ENCODE measurements at regions not wholly inside any gene's neighbourhood (a gene's known extent, or its start where the extent isn't known, plus 50 kb on each side); places are given as distances from the start of the nearest gene placed in this dataset.

DNA sequence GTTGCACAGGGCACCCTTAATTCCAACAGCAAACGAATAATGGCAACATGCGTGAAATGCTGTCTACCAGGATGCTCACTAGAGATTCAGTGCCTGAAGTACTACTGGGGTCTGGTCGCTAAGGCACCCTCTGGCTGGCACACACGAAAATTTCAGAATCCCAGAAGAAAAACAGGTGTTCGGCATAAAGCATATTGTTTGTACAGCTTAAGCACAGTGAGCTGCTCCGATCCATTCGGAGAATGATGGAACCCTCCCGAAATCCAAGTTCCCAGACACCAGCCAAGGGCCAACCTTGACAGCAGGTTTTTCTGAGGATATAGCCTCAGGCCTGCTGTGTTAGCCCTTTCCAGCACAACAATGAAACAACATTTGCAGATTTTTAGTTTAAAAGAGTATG is 61.4 kb upstream of the ALDH1B1 start:
- no peaks in the 10 kb centered on the region for H3K79me1 ChIP-seq (ENCODE audit: insufficient read depth, low read depth, low read length, poor library complexity, severe bottlenecking)
- H3K14ac ChIP-seq (ENCODE audit: insufficient read depth, low read length): no peak overlapping the region
- no peak overlapping the region for H2BK15ac ChIP-seq (ENCODE audit: low read depth, low read length)
- no peak for DNase-seq
- H4K91ac ChIP-seq (ENCODE audit: insufficient read length, low read depth, low read length): no peak overlapping the region
- H2BK20ac ChIP-seq (ENCODE audit: low read depth, low read length, poor library complexity, severe bottlenecking): no peak overlapping the region
- H4K8ac ChIP-seq (replicated peaks; ENCODE audit: insufficient read length, low read depth, low read length): no peak overlapping the region
- H2AK5ac ChIP-seq (ENCODE audit: insufficient read length, low read length): no peak overlapping the region
- Mint-ChIP-seq H3K36me3 (ENCODE audit: insufficient read depth in 1 of 3, low read depth in 3 of 3) (no peaks in the 10 kb centered on the region), H3K27me3 (ENCODE audit: low read depth) (peaks cover 17% of the 10 kb centered on the region), H3K4me1 (peaks cover 17 to 38% of the 10 kb centered on the region in 2 experiments), H3K27ac (no peak overlapping the region), H3K9me3 (no peaks in the 10 kb centered on the region; a peak in 2 of 5 replicates), H3K4me3 (no peak overlapping the region)
- TF ChIP-seq, protein P1, sequence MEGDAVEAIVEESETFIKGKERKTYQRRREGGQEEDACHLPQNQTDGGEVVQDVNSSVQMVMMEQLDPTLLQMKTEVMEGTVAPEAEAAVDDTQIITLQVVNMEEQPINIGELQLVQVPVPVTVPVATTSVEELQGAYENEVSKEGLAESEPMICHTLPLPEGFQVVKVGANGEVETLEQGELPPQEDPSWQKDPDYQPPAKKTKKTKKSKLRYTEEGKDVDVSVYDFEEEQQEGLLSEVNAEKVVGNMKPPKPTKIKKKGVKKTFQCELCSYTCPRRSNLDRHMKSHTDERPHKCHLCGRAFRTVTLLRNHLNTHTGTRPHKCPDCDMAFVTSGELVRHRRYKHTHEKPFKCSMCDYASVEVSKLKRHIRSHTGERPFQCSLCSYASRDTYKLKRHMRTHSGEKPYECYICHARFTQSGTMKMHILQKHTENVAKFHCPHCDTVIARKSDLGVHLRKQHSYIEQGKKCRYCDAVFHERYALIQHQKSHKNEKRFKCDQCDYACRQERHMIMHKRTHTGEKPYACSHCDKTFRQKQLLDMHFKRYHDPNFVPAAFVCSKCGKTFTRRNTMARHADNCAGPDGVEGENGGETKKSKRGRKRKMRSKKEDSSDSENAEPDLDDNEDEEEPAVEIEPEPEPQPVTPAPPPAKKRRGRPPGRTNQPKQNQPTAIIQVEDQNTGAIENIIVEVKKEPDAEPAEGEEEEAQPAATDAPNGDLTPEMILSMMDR (conservative IDR thresholded peaks at IDR 0.05): no peak
- H3T11ph ChIP-seq (ENCODE audit: low read length): no peak overlapping the region
- H4K20me1 ChIP-seq (ENCODE audit: control insufficient read depth, insufficient read depth, insufficient read length): no peaks in the 10 kb centered on the region
- H2BK120ac ChIP-seq (ENCODE audit: low read depth, low read length, poor library complexity, severe bottlenecking): no peak overlapping the region
- no peaks in the 10 kb centered on the region for H3K9me3 ChIP-seq (ENCODE audit: control insufficient read depth, low read depth, low read length)
- 0 out of 2 replicates have a peak, but pooled peaks cover 5% of the 10 kb centered on the region for H3K4me1 ChIP-seq (ENCODE audit: insufficient read depth, low read length)
- H3K27me3 ChIP-seq (ENCODE audit: insufficient read depth, low read length): 0 out of 2 replicates have a peak, but pooled peaks cover 2% of the 10 kb centered on the region
- no peaks in the 10 kb centered on the region for H3K79me2 ChIP-seq (ENCODE audit: insufficient read depth, low read length)
- H3K4me2 ChIP-seq (ENCODE audit: insufficient read depth, insufficient read length, low read length): no peak overlapping the region
- WGBS (ENCODE audit: extremely low coverage, insufficient read length, low lambda C conversion rate): no CpG with 5 or more reads among the region's 8 CpGs
- H3K18ac ChIP-seq (ENCODE audit: insufficient read length, low read depth, low read length): no peak overlapping the region
- H4K5ac ChIP-seq (ENCODE audit: insufficient read length, low read depth, low read length): no peak overlapping the region
- no peak overlapping the region for H2BK12ac ChIP-seq (ENCODE audit: insufficient read length, low read depth, low read length)
- no peak overlapping the region for H3K4ac ChIP-seq (ENCODE audit: low read depth, low read length)
- no peak overlapping the region for H3K9ac ChIP-seq (ENCODE audit: extremely low read depth, insufficient read length, low read length)
- no peak overlapping the region for H3K27ac ChIP-seq (ENCODE audit: insufficient read length, low read depth, low read length)
- H3K56ac ChIP-seq (ENCODE audit: insufficient read length, low read depth, low read length): no peak overlapping the region
- no peak overlapping the region for H2BK5ac ChIP-seq (ENCODE audit: insufficient read length, low read length)
- no peak overlapping the region for H2AFZ ChIP-seq (ENCODE audit: low read length)
- H3K23me2 ChIP-seq (ENCODE audit: insufficient read length, low read depth, low read length, poor library complexity, severe bottlenecking): no peaks in the 10 kb centered on the region
- no peak overlapping the region for H3K23ac ChIP-seq (ENCODE audit: insufficient read length, low read depth, low read length)

All from H9 (cell line).